Duodenal mucosa (tissue), 2 donors: ENCODE measurements at regions not wholly inside any gene's neighbourhood (a gene's known extent, or its start where the extent isn't known, plus 50 kb on each side); places are given as distances from the start of the nearest gene placed in this dataset.

Experiments
- H3K27ac ChIP-seq: one replicate; pipeline ENCODE4 v1.7.0; 2013; ENCODE audit warnings: low read depth, low read length
- H3K27me3 ChIP-seq, 2 donors: one replicate each; pipeline ENCODE4 v1.7.0; 2013; ENCODE audit warnings: low read length in 2 of 2, control low read depth in 1 of 2; ENCODE audit not compliant: insufficient read depth in 2 of 2, control insufficient read depth in 1 of 2
- H3K36me3 ChIP-seq, 2 donors: one replicate each; pipeline ENCODE4 v1.7.0; 2013; ENCODE audit warnings: low read length in 2 of 2, control low read depth in 1 of 2; ENCODE audit not compliant: insufficient read depth in 2 of 2, control insufficient read depth in 1 of 2
- H3K4me1 ChIP-seq, 2 donors: one replicate each; pipeline ENCODE4 v1.7.0; 2013; ENCODE audit warnings: low read length in 2 of 2, control low read depth in 1 of 2; ENCODE audit not compliant: insufficient read depth in 2 of 2, control insufficient read depth in 1 of 2
- H3K4me3 ChIP-seq, 2 donors: one replicate each; pipeline ENCODE4 v1.7.0; 2013; ENCODE audit warnings: low read length in 2 of 2, low read depth in 1 of 2
- H3K9ac ChIP-seq, 2 donors: one replicate each; pipeline ENCODE4 v1.7.0; 2013; ENCODE audit warnings: low read length in 2 of 2, low read depth in 1 of 2
- H3K9me3 ChIP-seq, 2 donors: one replicate each; pipeline ENCODE4 v1.7.0; 2013; ENCODE audit warnings: low read length in 2 of 2, control low read depth in 1 of 2; ENCODE audit not compliant: control insufficient read depth in 1 of 2

DNA sequence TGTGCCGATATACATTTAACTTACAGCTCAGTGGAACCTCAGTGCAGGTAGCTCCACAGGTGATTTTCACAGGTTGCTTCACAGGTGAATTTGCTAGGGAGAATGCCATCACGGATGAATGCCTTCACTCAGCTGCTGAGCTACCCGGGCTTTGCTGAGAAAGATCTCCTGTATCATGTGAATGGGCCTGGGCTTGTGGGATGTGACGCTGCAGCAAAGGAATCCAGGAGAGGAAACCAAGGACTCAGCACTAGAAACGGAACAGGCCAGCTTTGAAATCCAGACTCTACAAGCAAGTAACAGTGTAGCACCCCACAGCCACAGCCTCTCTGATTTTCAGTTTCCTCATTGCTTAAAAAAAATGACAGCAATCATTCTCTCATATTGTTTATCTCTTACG lies 271.4 kb upstream of the MAF start:
- no peaks in the 10 kb centered on the region for H3K9me3 ChIP-seq
- H3K36me3 ChIP-seq, result no peaks in the 10 kb centered on the region
- H3K9ac ChIP-seq, result no peak overlapping the region
- H3K27me3 ChIP-seq, result no peaks in the 10 kb centered on the region
- peaks cover 11 to 22% of the 10 kb centered on the region in 2 donors for H3K4me1 ChIP-seq
- no peak overlapping the region for H3K4me3 ChIP-seq
- H3K27ac ChIP-seq, result no peak overlapping the region

DNA sequence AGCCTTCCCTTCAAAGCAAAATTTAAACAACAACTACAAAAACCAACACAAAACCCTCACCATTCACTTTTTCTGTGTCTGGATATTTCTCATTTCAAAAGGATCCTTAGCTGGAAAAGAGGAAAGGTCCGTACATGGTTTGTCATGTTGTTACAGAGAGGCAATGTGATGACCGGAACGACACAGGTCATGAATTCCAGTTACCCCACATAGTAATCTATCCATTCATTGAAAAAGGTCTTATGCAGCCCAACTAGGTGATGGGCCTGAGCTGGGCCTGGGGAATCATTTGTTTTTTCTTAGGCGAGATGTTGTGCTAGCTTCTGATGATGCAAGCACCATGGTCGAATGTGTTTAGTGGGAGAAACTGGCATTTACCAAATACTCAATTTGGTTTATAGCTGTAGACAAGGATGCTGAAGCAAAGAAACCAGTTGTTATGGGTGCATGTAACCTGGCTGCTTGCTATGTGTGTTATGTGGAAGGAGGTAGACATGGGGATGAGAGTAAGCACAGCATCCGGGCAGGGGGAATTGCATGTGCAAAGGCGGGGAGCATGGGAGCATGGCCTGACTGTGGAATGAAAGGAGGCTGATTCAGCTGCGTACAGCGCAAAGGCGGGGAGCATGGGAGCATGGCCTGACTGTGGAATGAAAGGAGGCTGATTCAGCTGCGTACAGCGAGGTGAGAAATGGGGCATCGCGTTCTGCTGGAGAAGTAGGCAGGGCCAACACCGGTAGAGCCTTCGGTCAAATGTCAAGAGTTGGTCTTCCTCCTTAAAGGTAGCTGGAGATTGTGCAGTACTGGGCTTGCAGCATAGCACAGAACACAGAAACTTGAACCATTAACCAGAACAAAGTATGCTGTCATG lies 269.7 kb upstream of the MAF start:
- H3K9me3 ChIP-seq, result no peaks in the 10 kb centered on the region
- no peak overlapping the region for H3K4me3 ChIP-seq
- no peaks in the 10 kb centered on the region for H3K27me3 ChIP-seq
- H3K4me1 ChIP-seq, result peaks cover 11 to 14% of the 10 kb centered on the region in 2 donors
- no peak overlapping the region for H3K27ac ChIP-seq
- no peak overlapping the region for H3K9ac ChIP-seq
- no peaks in the 10 kb centered on the region for H3K36me3 ChIP-seq

DNA sequence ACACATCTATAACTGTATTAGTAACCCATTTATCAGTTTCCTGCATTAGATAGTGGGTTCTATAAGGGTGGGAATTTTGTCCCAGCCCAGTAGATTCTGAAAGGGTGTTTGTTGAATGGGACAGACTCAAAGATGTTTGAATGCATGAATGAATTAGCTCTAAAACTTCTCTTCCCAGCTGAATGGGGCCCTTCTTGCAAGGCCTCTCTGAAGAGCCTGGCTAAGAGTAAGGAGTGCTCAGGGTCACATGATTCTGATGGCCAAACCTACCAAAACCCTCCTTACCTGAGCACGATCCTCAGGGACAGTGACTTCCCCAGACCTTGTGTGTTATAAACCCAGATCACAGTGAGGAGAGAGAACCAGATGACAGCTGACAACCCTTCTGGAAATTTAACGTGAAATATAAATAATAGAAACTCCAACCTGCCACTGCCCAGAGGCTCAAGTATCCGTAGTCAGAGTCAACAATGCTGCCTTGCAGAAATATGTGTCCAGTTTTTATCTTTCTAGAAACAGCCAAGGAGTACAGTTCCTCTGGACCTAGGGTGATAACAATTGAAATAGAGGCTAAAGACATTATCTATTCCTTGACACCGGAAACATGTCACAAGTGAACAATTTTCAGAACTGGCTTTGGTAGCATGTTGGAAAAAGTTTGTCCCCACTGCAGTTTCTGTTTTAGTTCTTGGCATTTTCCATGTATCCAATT lies 268.9 kb upstream of the MAF start:
- no peak overlapping the region for H3K27ac ChIP-seq
- no peaks in the 10 kb centered on the region for H3K27me3 ChIP-seq
- no peak overlapping the region for H3K4me3 ChIP-seq
- H3K9ac ChIP-seq, result no peak overlapping the region
- H3K9me3 ChIP-seq, result no peaks in the 10 kb centered on the region
- peaks cover 6 to 9% of the 10 kb centered on the region in 2 donors for H3K4me1 ChIP-seq
- H3K36me3 ChIP-seq, result no peaks in the 10 kb centered on the region

DNA sequence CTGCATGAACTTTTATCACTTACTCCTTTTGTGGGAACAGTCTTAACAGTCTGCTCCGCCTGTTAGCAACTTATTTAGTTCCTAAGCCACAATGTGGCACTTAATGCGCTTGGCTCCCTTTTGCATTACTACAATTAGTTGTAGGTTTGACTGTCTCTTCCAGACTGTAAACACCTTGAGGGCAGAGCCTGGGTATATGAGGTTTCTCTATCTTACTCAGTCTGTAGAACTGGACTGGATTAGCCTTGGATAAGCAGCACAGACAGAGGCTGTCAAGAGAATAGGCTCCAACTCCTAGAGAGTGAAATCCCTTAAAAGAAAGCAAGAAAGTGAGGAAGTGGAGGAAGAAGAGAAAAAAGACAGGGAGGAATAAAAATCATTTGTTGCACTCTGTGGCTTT lies 268.3 kb upstream of the MAF start:
- Histone ChIP-seq H3K27ac (no peak overlapping the region), H3K36me3 (no peaks in the 10 kb centered on the region), H3K4me3 (no peak overlapping the region), H3K9me3 (no peaks in the 10 kb centered on the region), H3K9ac (no peak overlapping the region), H3K27me3 (no peaks in the 10 kb centered on the region), H3K4me1 (peaks cover under 1 to 5% of the 10 kb centered on the region in 2 donors)

DNA sequence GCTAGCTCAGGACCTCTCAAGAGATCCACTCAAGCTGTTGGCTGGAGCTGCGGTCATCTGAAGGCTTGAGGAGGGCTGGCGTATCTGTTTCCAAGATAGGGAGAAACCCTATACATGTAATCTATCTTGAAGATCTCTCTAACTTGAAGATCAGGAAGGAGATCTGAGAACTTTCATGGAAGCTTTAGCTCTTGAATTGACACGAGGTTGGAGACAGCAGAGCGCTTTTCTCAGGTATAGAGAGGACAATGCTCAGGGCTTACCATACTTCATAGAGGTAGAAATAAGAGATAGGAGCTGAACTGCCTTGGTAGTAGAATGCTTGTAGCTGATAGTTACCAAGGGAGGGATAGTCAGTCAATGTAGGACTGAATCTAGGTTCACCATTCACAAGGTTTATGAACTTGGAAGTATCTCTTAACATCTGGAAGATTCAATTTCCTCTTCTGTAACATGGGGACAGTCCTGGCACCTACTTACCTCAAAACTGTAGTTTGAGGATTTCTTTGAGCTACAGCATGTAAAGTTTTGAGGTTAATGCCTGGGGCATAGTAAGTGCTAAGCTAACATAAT lies 267.0 kb upstream of the MAF start:
- Histone ChIP-seq H3K4me1 (no peaks in the 10 kb centered on the region), H3K4me3 (no peak overlapping the region), H3K27ac (no peak overlapping the region), H3K27me3 (no peaks in the 10 kb centered on the region), H3K9ac (no peak overlapping the region), H3K9me3 (no peaks in the 10 kb centered on the region), H3K36me3 (no peaks in the 10 kb centered on the region)

DNA sequence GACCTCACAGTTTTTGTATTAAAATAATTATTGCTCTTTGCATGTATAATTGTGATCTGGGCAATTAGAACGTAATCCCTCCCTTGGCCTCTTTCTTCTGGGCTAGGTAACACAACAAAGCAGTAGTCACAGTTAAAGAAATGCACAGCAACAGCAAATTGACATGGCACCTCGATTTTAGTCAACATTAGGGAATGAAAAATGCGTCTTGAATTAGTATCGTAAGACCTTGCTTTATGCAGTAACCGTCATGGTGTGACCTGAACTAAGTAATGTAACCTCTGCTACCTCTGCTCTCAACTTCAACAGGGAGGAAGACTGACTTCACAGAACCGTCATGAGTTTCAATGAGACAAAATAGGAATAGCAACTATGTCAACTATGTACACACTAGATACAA lies 265.4 kb upstream of the MAF start:
- Histone ChIP-seq H3K9ac (no peak overlapping the region), H3K27me3 (no peaks in the 10 kb centered on the region), H3K4me3 (no peak overlapping the region), H3K27ac (no peak overlapping the region), H3K36me3 (no peaks in the 10 kb centered on the region), H3K4me1 (no peaks in the 10 kb centered on the region), H3K9me3 (no peaks in the 10 kb centered on the region)

DNA sequence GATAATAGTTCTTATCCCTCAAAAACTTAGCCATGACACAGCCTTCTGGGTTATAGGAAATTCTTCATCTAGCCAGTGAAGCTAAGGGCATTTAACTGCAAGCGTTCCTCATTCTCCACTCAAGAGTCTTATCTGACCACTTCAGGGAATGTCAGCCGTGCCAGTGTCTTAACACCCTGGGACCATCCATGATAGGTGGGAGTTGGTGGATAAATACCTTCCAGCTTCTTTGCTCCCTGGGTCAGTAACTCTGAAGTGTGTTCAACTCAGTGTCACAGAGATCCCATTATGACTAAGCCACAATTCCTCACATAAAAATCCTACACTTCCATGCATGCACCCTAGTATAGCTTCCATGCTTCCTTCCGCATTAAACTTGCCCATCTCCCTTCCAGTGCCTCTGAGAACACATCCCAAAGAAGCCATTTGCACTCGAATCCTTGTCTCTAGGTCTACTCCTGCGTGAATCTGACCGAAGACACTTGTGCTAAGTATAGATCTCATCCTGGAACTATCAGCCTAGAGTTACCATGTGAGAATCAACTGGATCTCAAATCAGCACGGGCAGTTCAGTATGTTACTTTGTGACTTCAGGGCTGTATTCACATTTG lies 264.3 kb upstream of the MAF start:
- Histone ChIP-seq H3K9me3 (no peaks in the 10 kb centered on the region), H3K27me3 (no peaks in the 10 kb centered on the region), H3K9ac (no peak overlapping the region), H3K36me3 (no peaks in the 10 kb centered on the region), H3K4me3 (no peak overlapping the region), H3K4me1 (no peaks in the 10 kb centered on the region), H3K27ac (no peak overlapping the region)

DNA sequence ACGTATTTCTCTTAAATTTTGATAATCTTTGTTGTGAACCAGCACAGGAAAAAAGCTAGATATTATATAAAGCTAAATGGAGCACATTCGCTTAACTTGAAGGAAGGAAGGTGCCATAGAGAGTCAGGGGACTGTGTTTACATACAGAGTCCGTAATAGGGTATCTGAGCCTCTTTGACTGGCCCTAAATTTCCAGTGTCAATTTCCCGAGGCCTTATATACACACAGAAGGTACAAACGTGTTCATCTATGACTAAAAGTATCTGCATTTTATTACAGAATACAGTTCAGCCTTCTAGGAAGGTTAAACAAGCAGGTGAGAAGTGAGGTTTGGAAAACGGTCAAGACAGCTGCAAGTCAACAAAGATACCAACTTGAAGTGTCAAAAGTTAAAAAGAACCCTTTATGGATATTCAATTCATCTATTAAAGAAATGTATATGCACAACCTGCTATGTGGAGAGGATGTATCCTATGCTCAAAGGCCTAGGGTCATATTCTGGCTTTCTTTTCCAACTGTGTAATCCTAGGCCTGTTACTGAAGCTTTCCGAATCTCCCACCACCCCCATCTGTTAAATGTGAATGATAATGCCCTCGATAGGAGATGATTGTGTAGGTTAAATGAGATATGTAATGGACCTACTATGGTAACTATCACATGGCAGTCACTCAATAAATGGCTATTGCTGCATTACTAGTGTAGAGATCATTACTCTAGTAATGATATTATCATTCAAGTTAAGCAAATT lies 263.7 kb upstream of the MAF start:
- H3K27me3 ChIP-seq, result no peaks in the 10 kb centered on the region
- no peak overlapping the region for H3K27ac ChIP-seq
- no peak overlapping the region for H3K9ac ChIP-seq
- no peaks in the 10 kb centered on the region for H3K4me1 ChIP-seq
- no peaks in the 10 kb centered on the region for H3K36me3 ChIP-seq
- H3K9me3 ChIP-seq, result no peaks in the 10 kb centered on the region
- no peak overlapping the region for H3K4me3 ChIP-seq

DNA sequence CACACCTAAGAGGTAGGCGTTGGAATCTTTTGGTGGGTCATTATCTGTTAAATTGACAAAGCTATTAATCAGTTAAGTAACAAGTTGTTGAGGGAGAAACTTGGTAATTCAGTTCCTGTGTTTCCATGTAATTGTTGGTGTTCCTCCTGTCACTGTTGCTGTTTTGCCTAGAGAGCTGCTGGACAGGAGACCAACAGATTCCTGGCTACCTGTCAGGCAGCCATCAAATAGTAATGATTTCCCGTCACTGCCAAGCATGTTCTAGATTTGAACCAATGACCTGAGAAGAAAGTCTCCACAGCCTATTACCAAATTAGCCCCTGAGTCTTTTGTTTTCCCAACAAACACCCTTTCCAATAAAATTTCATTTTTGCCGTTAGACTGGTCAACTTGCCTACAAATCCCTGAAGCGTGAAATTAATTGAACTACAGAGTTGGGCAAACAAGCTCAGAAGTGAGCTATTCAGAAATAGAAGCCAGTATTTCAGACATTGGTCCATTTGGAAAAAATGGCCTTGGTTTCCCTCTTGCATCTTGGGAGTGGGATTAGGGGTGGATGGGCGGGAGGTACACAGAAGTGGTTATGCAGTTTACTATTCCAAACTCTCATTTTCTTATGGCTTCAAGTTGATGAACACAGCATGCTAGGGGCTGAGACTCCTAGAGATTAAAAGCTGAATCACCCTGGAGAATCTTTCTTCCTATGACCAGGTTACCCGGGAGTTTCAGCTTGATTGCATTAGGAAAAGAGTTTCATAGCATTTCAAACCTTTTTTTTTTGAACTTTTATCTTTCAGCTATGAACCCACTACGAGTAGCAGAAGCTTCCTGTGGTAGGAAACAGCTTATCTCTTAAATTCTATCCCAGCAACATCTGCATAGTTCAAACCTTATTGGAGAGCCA lies 262.8 kb upstream of the MAF start:
- Histone ChIP-seq H3K9ac (no peak overlapping the region), H3K9me3 (no peaks in the 10 kb centered on the region), H3K4me3 (no peak overlapping the region), H3K4me1 (no peaks in the 10 kb centered on the region), H3K36me3 (no peaks in the 10 kb centered on the region), H3K27me3 (no peaks in the 10 kb centered on the region), H3K27ac (no peak overlapping the region)
